PC-3 (cell line): ENCODE measurements at regions not wholly inside any gene's neighbourhood (a gene's known extent, or its start where the extent isn't known, plus 50 kb on each side); places are given as distances from the start of the nearest gene placed in this dataset.

Experiments used
- ATAC-seq: fragments of 200-7000 bp; cut with Tn5 transposase; 2 replicates; pipeline ENCODE4 v1.9.1; 2020; ENCODE audit warnings: mild to moderate bottlenecking, moderate library complexity
- BruUV-seq: library from RNA; stranded (reverse); fragments of 400-500 nt; replicated peaks from 2 replicates; lab custom pipeline; 2021; lab: Mats Ljungman, UMichigan
- CTCF ChIA-PET: fragments of 300-600 bp; sonication (Branson Sonifier 250); formaldehyde crosslinking; loops from one replicate; lab custom pipeline; 2022; ENCODE audit warnings: antibody characterized with exemption; lab: Charles Lee
- POLR2A ChIA-PET: fragments of 300-600 bp; sonication (Branson Sonifier 250); formaldehyde crosslinking; loops from one replicate; lab custom pipeline; 2022; ENCODE audit warnings: antibody characterized with exemption; ENCODE audit not compliant: unreplicated experiment; lab: Charles Lee
- DNase-seq: peaks from one replicate; pipeline ENCODE4 v3.0.0-alpha.2; 2015
- H2AFZ ChIP-seq: fragments of 300-600 bp; sonication (generic); 2 replicates; pipeline ENCODE4 v1.6.0; 2016; ENCODE audit warnings: antibody characterized with exemption, low read length
- H3F3A ChIP-seq: fragments of 300-600 bp; sonication (generic); one replicate; pipeline ENCODE4 v1.6.0; 2017; ENCODE audit warnings: antibody characterized with exemption, low read length, control low read depth, mild to moderate bottlenecking; ENCODE audit not compliant: unreplicated experiment
- H3K27ac ChIP-seq: fragments of 300-600 bp; sonication (generic); 2 replicates; pipeline ENCODE4 v1.5.1; 2016; ENCODE audit warnings: mild to moderate bottlenecking, low read length
- H3K27me3 ChIP-seq: fragments of 300-600 bp; sonication (generic); 2 replicates; pipeline ENCODE4 v1.6.1; 2016; ENCODE audit warnings: low read length, mixed read lengths
- H3K36me3 ChIP-seq: fragments of 300-600 bp; sonication (generic); 2 replicates; pipeline ENCODE4 v1.6.1; 2016; ENCODE audit warnings: low read depth, mixed run types, low read length, mixed read lengths
- H3K4me1 ChIP-seq: fragments of 300-600 bp; sonication (generic); 2 replicates; pipeline ENCODE4 v1.5.1; 2016; ENCODE audit warnings: low read length; ENCODE audit not compliant: insufficient read depth
- H3K4me2 ChIP-seq: fragments of 300-600 bp; sonication (generic); 2 replicates; pipeline ENCODE4 v1.6.0; 2016; ENCODE audit warnings: low read length
- H3K4me3 ChIP-seq: fragments of 300-600 bp; sonication (generic); 2 replicates; pipeline ENCODE4 v1.5.1; 2016; ENCODE audit warnings: mild to moderate bottlenecking, low read length, mixed read lengths
- H3K79me2 ChIP-seq: fragments of 300-600 bp; sonication (generic); 2 replicates; pipeline ENCODE4 v1.6.1; 2017; ENCODE audit warnings: low read length, mixed read lengths
- H3K9ac ChIP-seq: fragments of 300-600 bp; sonication (generic); 2 replicates; pipeline ENCODE4 v1.6.0; 2016; ENCODE audit warnings: mild to moderate bottlenecking, low read length
- H3K9me2 ChIP-seq: fragments of 300-600 bp; sonication (generic); replicated peaks from 2 replicates; pipeline ENCODE4 v1.6.1; 2016; ENCODE audit warnings: mixed run types, low read length, mixed read lengths
- H3K9me3 ChIP-seq: fragments of 300-600 bp; sonication (generic); 2 replicates; pipeline ENCODE4 v1.6.1; 2016; ENCODE audit warnings: low read length, mixed read lengths
- H4K20me1 ChIP-seq: fragments of 300-600 bp; sonication (generic); 2 replicates; pipeline ENCODE4 v1.6.1; 2016; ENCODE audit warnings: low read length, mixed read lengths
- EZH2 ChIP-seq: fragments of 300-600 bp; sonication (generic); IDR thresholded peaks from one replicate; pipeline ENCODE4 v1.6.1; 2017; ENCODE audit warnings: antibody characterized with exemption, mild to moderate bottlenecking, low read length; ENCODE audit not compliant: unreplicated experiment
- EZH2phosphoT487 ChIP-seq: fragments of 300-600 bp; sonication (generic); IDR thresholded peaks from 2 replicates; pipeline ENCODE4 v1.6.1; 2018; ENCODE audit warnings: mild to moderate bottlenecking, antibody characterized with exemption, low read length, borderline replicate concordance
- intact Hi-C: fragments of 100-400 bp; cut with micrococcal nuclease; formaldehyde crosslinking; loops from 2 replicates; pipeline ENCODE4 v1.9.0; 2023
- TF ChIP-seq, protein P1 (sequence below): fragments of 300-600 bp; sonication (generic); conservative IDR thresholded peaks from 2 replicates; pipeline ENCODE4 v1.5.1; 2017; ENCODE audit warnings: antibody characterized with exemption, low read depth, mild to moderate bottlenecking, low read length

DNA sequence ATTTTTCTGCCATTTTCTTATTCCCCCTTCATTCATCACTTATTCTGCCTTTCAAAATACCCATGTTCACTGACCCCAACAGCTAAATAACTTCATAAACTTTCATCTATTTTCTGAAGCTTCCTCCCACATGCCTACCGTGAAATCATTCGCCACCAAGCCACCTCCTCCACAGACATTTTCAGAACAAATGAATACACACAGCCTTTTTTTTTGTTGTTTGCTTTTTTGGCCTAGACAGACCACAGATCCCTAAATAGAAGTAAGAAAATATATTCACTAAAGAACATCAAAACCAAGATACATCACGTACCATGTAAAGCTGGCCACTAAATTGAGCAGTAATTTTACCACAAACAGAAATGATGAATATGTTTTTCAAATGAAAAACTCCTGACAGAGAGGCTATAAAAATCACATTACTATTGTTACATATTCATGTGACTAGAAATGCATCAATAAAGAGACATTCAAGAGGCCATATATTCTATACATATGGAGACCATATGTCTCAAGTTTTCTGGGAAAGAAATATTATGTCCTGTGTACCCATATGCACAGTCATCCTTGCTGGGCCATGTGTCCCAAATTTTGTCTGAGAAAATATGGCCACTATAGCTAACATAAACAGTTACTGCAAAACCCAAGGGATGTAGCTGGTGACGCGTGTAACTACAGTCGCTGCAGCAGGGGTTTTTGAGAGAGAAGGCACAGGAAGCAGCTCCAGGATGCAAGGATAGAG, 200.3 kb downstream of the FBXO15 start:
- Histone ChIP-seq H3K9me3 (no peaks in the 10 kb centered on the region), H3K27me3 (no peaks in the 10 kb centered on the region), H3K79me2 (no peaks in the 10 kb centered on the region), H4K20me1 (no peaks in the 10 kb centered on the region), H3K27ac (no peak overlapping the region), H3K9me2 (no peaks in the 10 kb centered on the region), H3K9ac (no peak overlapping the region), H3K4me3 (no peak overlapping the region), H3F3A (no peaks in the 10 kb centered on the region), H2AFZ (no peak overlapping the region), H3K4me2 (no peak overlapping the region), H3K36me3 (no peaks in the 10 kb centered on the region), H3K4me1 (peaks cover 10% of the 10 kb centered on the region)
- ChIA-PET POLR2A (no interaction called here), CTCF (no interaction called here)
- ATAC-seq: no peak
- TF ChIP-seq, protein P1, sequence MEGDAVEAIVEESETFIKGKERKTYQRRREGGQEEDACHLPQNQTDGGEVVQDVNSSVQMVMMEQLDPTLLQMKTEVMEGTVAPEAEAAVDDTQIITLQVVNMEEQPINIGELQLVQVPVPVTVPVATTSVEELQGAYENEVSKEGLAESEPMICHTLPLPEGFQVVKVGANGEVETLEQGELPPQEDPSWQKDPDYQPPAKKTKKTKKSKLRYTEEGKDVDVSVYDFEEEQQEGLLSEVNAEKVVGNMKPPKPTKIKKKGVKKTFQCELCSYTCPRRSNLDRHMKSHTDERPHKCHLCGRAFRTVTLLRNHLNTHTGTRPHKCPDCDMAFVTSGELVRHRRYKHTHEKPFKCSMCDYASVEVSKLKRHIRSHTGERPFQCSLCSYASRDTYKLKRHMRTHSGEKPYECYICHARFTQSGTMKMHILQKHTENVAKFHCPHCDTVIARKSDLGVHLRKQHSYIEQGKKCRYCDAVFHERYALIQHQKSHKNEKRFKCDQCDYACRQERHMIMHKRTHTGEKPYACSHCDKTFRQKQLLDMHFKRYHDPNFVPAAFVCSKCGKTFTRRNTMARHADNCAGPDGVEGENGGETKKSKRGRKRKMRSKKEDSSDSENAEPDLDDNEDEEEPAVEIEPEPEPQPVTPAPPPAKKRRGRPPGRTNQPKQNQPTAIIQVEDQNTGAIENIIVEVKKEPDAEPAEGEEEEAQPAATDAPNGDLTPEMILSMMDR: no peak
- TF ChIP-seq EZH2: no peak
- TF ChIP-seq EZH2phosphoT487: no peak
- intact Hi-C loops: no loop called here
- BruUV-seq: no TSS peak
- no peak for DNase-seq

- POLR2A ChIA-PET: no interaction called here
Observed at GRCh38 chr18:73945130-73945792, 202.4 kb downstream of the FBXO15 start.

More at GRCh38 chr18:73945130-73945792, 202.4 kb downstream of the FBXO15 start:
- Histone ChIP-seq H2AFZ (peak overlapping the region; percentile 36), H3K27ac (peak overlapping the region; percentile 65), H3K4me2 (no peak overlapping the region; the same call in 1 of the 2 replicates), H3K79me2 (no peaks in the 10 kb centered on the region), H3K4me1 (peaks cover 10% of the 10 kb centered on the region), H3K9ac (no peak overlapping the region), H3K9me2 (no peaks in the 10 kb centered on the region), H3K4me3 (no peak overlapping the region), H3K36me3 (no peaks in the 10 kb centered on the region), H3K27me3 (no peaks in the 10 kb centered on the region), H3K9me3 (no peaks in the 10 kb centered on the region), H4K20me1 (no peaks in the 10 kb centered on the region), H3F3A (no peaks in the 10 kb centered on the region)
- intact Hi-C loops: no loop called here
- DNase-seq: peak; percentile 53
- ATAC-seq: peak; percentile 63
- TF ChIP-seq EZH2phosphoT487: no peak
- TF ChIP-seq, protein P1: no peak
- no peak for TF ChIP-seq EZH2
- CTCF ChIA-PET: no interaction called here
- no TSS peak for BruUV-seq
